Upper lobe of left lung (tissue), 4 donors: ENCODE measurements at regions not wholly inside any gene's neighbourhood (a gene's known extent, or its start where the extent isn't known, plus 50 kb on each side); places are given as distances from the start of the nearest gene placed in this dataset.

Experiments
- CTCF ChIP-seq, 6 experiments: fragments of 450-650 bp in 4 of 6; fragments of 200-600 bp in 2 of 6; sonication (generic) in 2 of 6; IDR thresholded peaks; one replicate each; pipeline ENCODE4 v1.5.1; 2016 to 2019; ENCODE audit warnings: antibody characterized with exemption in 6 of 6
- EP300 ChIP-seq, 4 donors: sonication (generic); formaldehyde crosslinking; IDR thresholded peaks; one replicate each; pipeline ENCODE4 v1.5.1; 2017; ENCODE audit warnings: antibody characterized with exemption in 4 of 4, control low read depth in 2 of 4
- POLR2A ChIP-seq, 4 donors: fragments of 450-650 bp; IDR thresholded peaks; one replicate each; pipeline ENCODE4 v1.5.1; 2016 to 2017; ENCODE audit warnings: antibody characterized with exemption in 4 of 4, mild to moderate bottlenecking in 2 of 4

- TF ChIP-seq CTCF (IDR thresholded peaks at IDR 0.05) (no peak), POLR2A (IDR thresholded peaks at IDR 0.05) (no peak), EP300 (IDR thresholded peaks at IDR 0.05) (no peak)
Measured at GRCh38 chr3:111415018-111415417, 127.0 kb upstream of the CD96 start.
